Activated CD4-positive, alpha-beta T cell treated with anti-CD3 and anti-CD28 coated beads for 36 hours (primary cell): ENCODE measurements at regions not wholly inside any gene's neighbourhood (a gene's known extent, or its start where the extent isn't known, plus 50 kb on each side); places are given as distances from the start of the nearest gene placed in this dataset.
"Not testable (repeated sequence)": the region's sequence is repeated elsewhere in the genome, so short reads cannot be mapped to it uniquely, and the experiment has no call there.

Source experiments
- ATAC-seq: fragments of 200-7000 bp; cut with Tn5 transposase; one replicate; pipeline ENCODE4 v1.10.0; 2021; ENCODE audit warnings: mild to moderate bottlenecking, moderate library complexity
- CTCF ChIA-PET: fragments of 350-600 bp; sonication (Branson Sonifier 250); formaldehyde crosslinking; loops from one replicate; lab custom pipeline; 2021; ENCODE audit warnings: antibody characterized with exemption; lab: Charles Lee
- POLR2A ChIA-PET: fragments of 350-600 bp; sonication (Branson Sonifier 250); formaldehyde crosslinking; loops from one replicate; lab custom pipeline; 2021; ENCODE audit warnings: antibody characterized with exemption, inconsistent platforms; lab: Charles Lee
- DNase-seq: peaks from one replicate; pipeline ENCODE4 v3.0.0-alpha.2; 2020
- H3K27ac Mint-ChIP-seq: one replicate; pipeline ENCODE4 v1.8.0; 2021; ENCODE audit warnings: mixed read lengths
- H3K27me3 Mint-ChIP-seq: one replicate; pipeline ENCODE4 v1.8.0; 2021; ENCODE audit warnings: mixed read lengths
- H3K36me3 Mint-ChIP-seq: one replicate; pipeline ENCODE4 v1.8.0; 2021; ENCODE audit warnings: low read depth, mixed read lengths
- H3K4me1 Mint-ChIP-seq: one replicate; pipeline ENCODE4 v1.8.0; 2021; ENCODE audit warnings: mixed read lengths
- H3K4me3 Mint-ChIP-seq: one replicate; pipeline ENCODE4 v1.8.0; 2021; ENCODE audit warnings: mild to moderate bottlenecking, moderate library complexity, mixed read lengths
- H3K9me3 Mint-ChIP-seq: one replicate; pipeline ENCODE4 v1.8.0; 2021; ENCODE audit warnings: low read depth, mixed read lengths
- intact Hi-C, 2 experiments: fragments of 100-400 bp; cut with DNase I in 1 of 2; cut with micrococcal nuclease in 1 of 2; formaldehyde crosslinking; loops; one replicate each; pipeline versions ENCODE4 v1.14.2 to v1.15.1; 2022 to 2024; cut with DNase I, micrococcal nuclease

GRCh38 chr1:217049721-217050120, 326.5 kb upstream of the ESRRG start:
- no peaks in the 10 kb centered on the region for H3K27me3 Mint-ChIP-seq
- H3K4me3 Mint-ChIP-seq = no peak overlapping the region
- intact Hi-C loops = no loop called here
- H3K4me1 Mint-ChIP-seq = no peaks in the 10 kb centered on the region
- ChIA-PET POLR2A (no interaction called here), CTCF (no interaction called here)
- no peaks in the 10 kb centered on the region for H3K36me3 Mint-ChIP-seq
- no peak for DNase-seq
- no peak for ATAC-seq
- H3K27ac Mint-ChIP-seq = no peak overlapping the region
- H3K9me3 Mint-ChIP-seq = peaks cover 4% of the 10 kb centered on the region

- no peak for ATAC-seq
- Mint-ChIP-seq H3K27ac (no peak overlapping the region), H3K9me3 (peaks cover 4% of the 10 kb centered on the region), H3K4me3 (no peak overlapping the region), H3K36me3 (no peaks in the 10 kb centered on the region), H3K4me1 (no peaks in the 10 kb centered on the region), H3K27me3 (no peaks in the 10 kb centered on the region)
- CTCF ChIA-PET = no interaction called here
- POLR2A ChIA-PET = no interaction called here
- intact Hi-C loops = no loop called here
- DNase-seq = no peak
Measured at GRCh38 chr1:217049081-217049480, 325.9 kb upstream of the ESRRG start.

- Mint-ChIP-seq H3K4me1 (no peaks in the 10 kb centered on the region), H3K27ac (no peak overlapping the region), H3K36me3 (no peaks in the 10 kb centered on the region), H3K9me3 (peaks cover 4% of the 10 kb centered on the region), H3K4me3 (no peak overlapping the region), H3K27me3 (no peaks in the 10 kb centered on the region)
- ChIA-PET POLR2A (no interaction called here), CTCF (no interaction called here)
- intact Hi-C loops = no loop called here
- DNase-seq (peak; percentile 22), ATAC-seq (no peak)
Measured at GRCh38 chr1:217048104-217048707, 325.0 kb upstream of the ESRRG start.

- CTCF ChIA-PET = no interaction called here
- no peak overlapping the region for H3K27ac Mint-ChIP-seq
- intact Hi-C loops = no loop called here
- DNase-seq = no peak
- ATAC-seq = no peak
- no peaks in the 10 kb centered on the region for H3K27me3 Mint-ChIP-seq
- peaks cover 14% of the 10 kb centered on the region for H3K9me3 Mint-ChIP-seq
- POLR2A ChIA-PET = interaction anchor here (0.6 kb wide), 1 partner anchor 63 kb away, joined by 3 read pairs; no protein-coding TSS in a partner anchor
- no peaks in the 10 kb centered on the region for H3K4me1 Mint-ChIP-seq
- no peak overlapping the region for H3K4me3 Mint-ChIP-seq
- H3K36me3 Mint-ChIP-seq = no peaks in the 10 kb centered on the region
Measured at GRCh38 chr1:217040711-217041455, 317.7 kb upstream of the ESRRG start.

GRCh38 chr1:217039926-217040325, 316.7 kb upstream of the ESRRG start:
- Mint-ChIP-seq H3K27me3 (no peaks in the 10 kb centered on the region), H3K4me1 (no peaks in the 10 kb centered on the region), H3K36me3 (no peaks in the 10 kb centered on the region), H3K4me3 (no peak overlapping the region), H3K9me3 (peaks cover 14% of the 10 kb centered on the region), H3K27ac (no peak overlapping the region)
- no peak for ATAC-seq
- no peak for DNase-seq
- CTCF ChIA-PET = no interaction called here
- intact Hi-C loops = no loop called here
- POLR2A ChIA-PET = no interaction called here

GRCh38 chr1:217039139-217039538, 315.9 kb upstream of the ESRRG start:
- intact Hi-C loops, POLR2A ChIA-PET, ATAC-seq, H3K4me1 Mint-ChIP-seq, H3K36me3 Mint-ChIP-seq, DNase-seq, H3K4me3 Mint-ChIP-seq, CTCF ChIA-PET, H3K27me3 Mint-ChIP-seq, H3K27ac Mint-ChIP-seq: not testable (repeated sequence)
- peaks cover 14% of the 10 kb centered on the region for H3K9me3 Mint-ChIP-seq

GRCh38 chr1:217036757-217037156, 313.5 kb upstream of the ESRRG start:
- no peak overlapping the region for H3K27ac Mint-ChIP-seq
- H3K36me3 Mint-ChIP-seq = no peaks in the 10 kb centered on the region
- ATAC-seq = no peak
- H3K27me3 Mint-ChIP-seq = no peaks in the 10 kb centered on the region
- H3K4me1 Mint-ChIP-seq = no peaks in the 10 kb centered on the region
- peaks cover 14% of the 10 kb centered on the region for H3K9me3 Mint-ChIP-seq
- intact Hi-C loops = no loop called here
- DNase-seq = no peak
- POLR2A ChIA-PET = no interaction called here
- CTCF ChIA-PET = no interaction called here
- no peak overlapping the region for H3K4me3 Mint-ChIP-seq

- H3K9me3 Mint-ChIP-seq = peaks cover 3% of the 10 kb centered on the region
- POLR2A ChIA-PET = no interaction called here
Measured at GRCh38 chr1:217032715-217033367, 309.6 kb upstream of the ESRRG start.

GRCh38 chr1:217029281-217030157, 306.3 kb upstream of the ESRRG start:
- Mint-ChIP-seq H3K4me1 (no peaks in the 10 kb centered on the region), H3K36me3 (no peaks in the 10 kb centered on the region), H3K27me3 (no peaks in the 10 kb centered on the region), H3K9me3 (peaks cover 2% of the 10 kb centered on the region), H3K27ac (no peak overlapping the region), H3K4me3 (no peak overlapping the region)
- POLR2A ChIA-PET = no interaction called here
- intact Hi-C loops = no loop called here
- ATAC-seq = no peak
- CTCF ChIA-PET = no interaction called here
- no peak for DNase-seq

More at GRCh38 chr1:217032715-217033367, 309.6 kb upstream of the ESRRG start:
- Mint-ChIP-seq H3K4me3 (no peak overlapping the region), H3K36me3 (no peaks in the 10 kb centered on the region), H3K27me3 (no peaks in the 10 kb centered on the region), H3K27ac (no peak overlapping the region), H3K4me1 (no peaks in the 10 kb centered on the region)
- ATAC-seq (no peak), DNase-seq (no peak)
- CTCF ChIA-PET = no interaction called here
- intact Hi-C loops = no loop called here

GRCh38 chr1:217027403-217028080, 304.3 kb upstream of the ESRRG start:
- Mint-ChIP-seq H3K9me3 (peaks cover 2% of the 10 kb centered on the region), H3K36me3 (no peaks in the 10 kb centered on the region), H3K27ac (no peak overlapping the region), H3K4me3 (no peak overlapping the region), H3K27me3 (no peaks in the 10 kb centered on the region), H3K4me1 (no peaks in the 10 kb centered on the region)
- no peak for DNase-seq
- POLR2A ChIA-PET = no interaction called here
- CTCF ChIA-PET = no interaction called here
- intact Hi-C loops = no loop called here
- no peak for ATAC-seq

- H3K9me3 Mint-ChIP-seq = peaks cover 2% of the 10 kb centered on the region
- CTCF ChIA-PET = no interaction called here
- no peak for DNase-seq
- H3K4me1 Mint-ChIP-seq = no peaks in the 10 kb centered on the region
- H3K27ac Mint-ChIP-seq = no peak overlapping the region
- H3K36me3 Mint-ChIP-seq = no peaks in the 10 kb centered on the region
- H3K4me3 Mint-ChIP-seq = no peak overlapping the region
- no peaks in the 10 kb centered on the region for H3K27me3 Mint-ChIP-seq
- POLR2A ChIA-PET = no interaction called here
- ATAC-seq = no peak
- intact Hi-C loops = no loop called here
Measured at GRCh38 chr1:217026531-217026930, 303.3 kb upstream of the ESRRG start.
